Embryonic facial prominence (tissue), 1 donor: ENCODE measurements at regions not wholly inside any gene's neighbourhood (a gene's known extent, or its start where the extent isn't known, plus 50 kb on each side); places are given as distances from the start of the nearest gene placed in this dataset.

ENCODE experiments used
- DNase-seq: peaks from one replicate; pipeline ENCODE4 v3.0.0-alpha.2; 2016; ENCODE audit errors: extremely low spot score

DNA sequence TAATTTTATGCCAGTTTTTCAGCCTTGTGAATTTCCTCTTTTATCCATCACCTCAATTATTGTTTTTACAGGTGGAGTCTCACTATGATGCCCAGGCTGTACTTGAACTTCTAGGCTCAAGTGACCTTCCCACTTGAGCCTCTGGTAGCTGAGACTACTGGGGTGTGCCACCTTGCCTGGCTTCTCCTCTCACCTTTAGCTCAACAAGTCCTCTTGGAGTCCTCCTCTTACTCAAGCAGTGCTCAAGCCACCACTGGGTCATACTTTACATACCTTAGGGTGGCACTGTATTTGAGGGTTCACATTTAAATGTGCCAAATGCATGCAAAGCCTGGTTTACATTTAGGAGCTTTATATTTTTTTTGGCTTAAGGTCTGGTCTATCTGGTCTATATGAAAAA, 350.1 kb upstream of the MCTP2 start:
- no peak for DNase-seq

DNA sequence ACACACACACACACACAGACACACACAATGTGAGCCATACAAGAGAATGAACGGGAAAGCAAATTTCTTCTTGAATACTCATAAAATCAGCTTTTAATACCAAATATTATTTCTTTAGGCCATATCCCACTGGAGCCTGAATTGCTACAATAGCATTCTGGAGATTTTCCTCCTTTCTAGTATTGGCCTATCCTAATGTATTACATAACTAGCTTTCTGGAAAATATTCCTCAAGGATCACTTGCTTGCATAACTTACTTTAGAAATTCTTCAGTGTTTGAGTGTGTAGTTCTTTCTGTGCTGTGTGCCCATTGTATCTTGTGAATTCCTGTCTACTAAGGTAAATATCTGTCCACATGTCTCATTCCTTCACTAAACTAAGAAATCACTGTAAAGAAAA, 351.0 kb upstream of the MCTP2 start:
- DNase-seq: no peak

DNA sequence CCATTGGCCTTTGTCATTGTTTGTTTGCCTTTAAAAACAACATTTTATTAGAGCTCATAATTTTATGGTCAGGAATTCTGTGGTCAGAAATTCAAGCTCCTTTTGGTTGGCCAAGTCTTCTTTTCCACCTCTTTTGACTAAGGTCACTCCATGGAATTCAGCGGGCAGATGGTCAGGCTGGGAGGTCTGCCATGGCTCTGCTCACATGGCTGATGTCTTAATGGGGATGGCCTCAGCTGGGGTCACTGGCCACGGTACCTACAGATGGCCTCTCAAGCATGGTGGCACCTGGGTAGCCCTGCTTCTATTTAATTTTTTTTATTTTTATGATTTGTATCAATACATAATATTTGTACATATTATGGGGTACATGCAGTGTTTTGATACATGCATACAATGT, 360.8 kb upstream of the MCTP2 start:
- DNase-seq: no peak

DNA sequence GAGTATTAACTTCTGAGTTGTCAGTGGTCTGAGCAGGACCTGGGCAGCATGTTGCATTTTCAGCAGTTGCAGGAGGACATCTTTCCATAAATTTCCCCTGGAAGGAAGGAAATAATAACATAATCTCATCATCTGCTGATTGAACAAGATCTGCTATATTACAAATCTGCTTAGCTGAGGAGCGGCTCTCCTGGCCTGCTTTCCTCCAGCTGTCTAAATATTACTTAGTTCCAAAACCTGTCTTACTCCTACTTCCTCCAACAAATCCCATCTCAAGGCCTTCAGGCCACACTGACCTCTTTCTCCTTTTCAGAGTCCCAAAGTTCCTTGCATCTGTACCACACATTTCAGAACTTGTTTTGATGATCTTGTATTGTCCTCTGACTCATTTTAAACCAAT, 364.4 kb upstream of the MCTP2 start:
- DNase-seq: no peak

DNA sequence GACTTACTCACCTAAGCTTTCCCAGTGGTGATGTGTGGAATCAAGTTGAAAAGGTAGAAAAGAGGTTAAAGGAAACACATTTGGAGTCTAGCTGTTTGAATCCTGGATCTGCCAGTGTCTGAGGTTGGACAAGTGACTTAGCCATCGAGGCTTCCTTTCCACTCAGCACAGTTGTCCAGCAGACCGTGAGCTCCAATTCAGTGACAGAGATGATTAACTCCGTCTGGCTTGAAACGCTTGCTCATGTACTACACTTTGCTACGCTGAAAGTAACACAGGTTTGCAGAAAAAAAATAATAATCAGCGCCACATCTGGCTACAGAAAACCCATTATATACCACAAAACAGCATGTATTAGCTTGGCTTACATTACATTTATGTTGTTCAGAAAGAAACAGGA, 364.9 kb upstream of the MCTP2 start:
- no peak for DNase-seq

DNA sequence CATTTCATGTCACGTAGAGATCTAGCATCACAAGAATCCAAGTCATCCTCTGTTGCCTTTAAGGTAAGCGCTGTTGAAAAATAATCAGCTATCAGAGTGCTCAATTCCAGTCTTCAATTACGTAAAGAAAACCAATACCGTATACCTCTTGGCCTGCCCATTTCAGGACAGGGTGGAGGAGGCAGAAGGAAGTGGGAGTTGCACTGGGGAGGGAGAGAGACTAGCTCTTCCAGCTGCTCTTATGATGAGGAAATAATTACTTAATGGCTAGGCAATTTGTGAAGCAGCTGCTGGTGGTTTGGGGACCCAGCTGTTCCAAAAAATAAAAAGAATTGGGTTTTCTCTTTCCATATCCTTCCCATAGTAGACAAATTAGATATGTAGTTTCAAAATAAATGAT, 365.8 kb upstream of the MCTP2 start:
- DNase-seq: no peak

DNA sequence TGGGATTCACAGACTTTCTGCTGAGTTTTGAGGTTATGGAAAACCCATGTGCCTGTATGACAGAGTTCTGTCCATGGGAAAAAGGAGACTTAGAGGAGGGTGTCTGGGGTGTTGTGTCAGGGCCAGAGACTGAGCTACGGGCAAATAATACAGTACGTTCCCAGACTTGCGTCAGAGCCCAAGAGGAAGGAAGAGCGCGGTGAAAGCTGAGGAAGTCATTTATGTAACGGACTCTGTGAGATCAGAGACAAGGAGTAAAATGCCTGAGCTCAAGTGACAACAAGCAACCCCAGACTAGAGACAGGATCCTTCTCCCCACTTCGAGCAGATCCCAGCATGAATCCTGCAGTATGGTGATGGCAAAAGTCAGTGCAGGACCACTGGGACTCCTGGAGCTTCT, 368.6 kb upstream of the MCTP2 start:
- no peak for DNase-seq

DNA sequence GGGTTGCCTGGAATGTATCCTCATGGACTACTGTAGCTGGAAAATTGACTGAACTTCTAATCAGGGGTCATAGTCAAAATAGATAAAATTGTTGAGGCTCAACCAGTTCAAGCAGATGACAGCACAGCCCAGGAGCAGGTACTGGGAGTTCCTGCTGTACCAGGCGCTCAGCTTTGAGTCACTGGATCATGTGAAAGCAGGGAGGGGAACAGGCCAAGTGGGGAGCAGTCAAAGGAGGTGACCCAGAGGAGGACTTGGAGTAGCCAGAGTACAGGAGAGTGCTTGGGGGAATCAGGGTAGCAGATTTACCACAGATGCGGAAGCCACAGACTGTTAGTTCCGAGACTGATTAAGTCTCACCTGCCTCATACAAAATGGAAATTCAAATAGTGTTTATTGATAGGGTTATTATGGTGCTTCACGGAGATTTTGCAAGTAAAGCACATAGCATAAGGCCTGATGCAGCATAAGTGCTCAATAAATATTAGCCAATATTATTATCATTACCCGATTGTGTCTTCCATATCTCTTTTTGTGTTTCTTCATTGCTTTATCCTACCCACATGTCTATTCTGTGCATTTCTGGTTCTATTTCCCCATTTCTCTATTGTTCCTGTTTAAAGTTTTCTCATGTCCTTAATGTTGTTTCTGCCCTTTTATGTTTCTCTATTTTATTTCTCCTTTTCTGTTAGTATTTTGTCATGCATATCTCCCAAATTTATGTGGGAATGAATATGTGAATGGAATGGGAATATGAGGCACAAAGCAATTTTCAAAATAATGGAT, 369.2 kb upstream of the MCTP2 start:
- DNase-seq: no peak

DNA sequence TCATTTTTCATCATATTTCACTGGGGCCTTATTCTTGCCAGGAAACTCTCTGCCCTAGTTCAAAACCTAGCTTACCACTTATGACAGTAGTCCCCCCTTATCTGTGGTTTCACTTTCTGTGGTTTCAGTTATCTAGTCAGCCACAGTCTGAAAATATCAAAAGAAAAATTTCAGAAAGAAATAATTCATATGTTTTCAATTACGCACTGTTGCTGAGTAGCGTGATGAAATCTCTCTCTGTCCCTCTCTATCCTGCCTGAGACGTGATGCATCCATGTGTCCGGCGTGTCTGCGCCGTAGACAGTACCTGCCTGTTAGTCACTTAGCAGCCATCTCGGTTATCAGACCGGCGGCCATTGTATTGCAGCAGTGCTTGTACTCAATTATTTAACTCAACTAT, 369.9 kb upstream of the MCTP2 start:
- DNase-seq: no peak

DNA sequence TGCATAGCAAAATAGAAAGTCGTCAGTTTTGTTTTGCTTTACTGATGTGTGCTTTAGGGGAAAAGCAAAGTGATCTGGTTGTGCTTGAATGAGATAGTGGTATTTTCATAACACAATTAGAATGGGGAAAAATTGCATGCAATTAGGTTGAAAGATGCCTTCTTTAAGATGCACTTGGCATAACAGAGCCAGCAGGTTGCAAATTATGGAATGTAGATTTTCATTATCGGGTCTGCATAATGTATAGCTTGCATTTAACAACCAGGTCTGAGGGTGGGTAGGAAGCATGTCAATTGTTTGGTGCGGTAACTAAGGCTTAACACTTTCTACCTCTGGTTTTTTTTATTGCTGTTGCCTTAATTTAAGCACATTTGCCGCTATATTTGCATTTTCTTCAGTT, 370.7 kb upstream of the MCTP2 start:
- no peak for DNase-seq

DNA sequence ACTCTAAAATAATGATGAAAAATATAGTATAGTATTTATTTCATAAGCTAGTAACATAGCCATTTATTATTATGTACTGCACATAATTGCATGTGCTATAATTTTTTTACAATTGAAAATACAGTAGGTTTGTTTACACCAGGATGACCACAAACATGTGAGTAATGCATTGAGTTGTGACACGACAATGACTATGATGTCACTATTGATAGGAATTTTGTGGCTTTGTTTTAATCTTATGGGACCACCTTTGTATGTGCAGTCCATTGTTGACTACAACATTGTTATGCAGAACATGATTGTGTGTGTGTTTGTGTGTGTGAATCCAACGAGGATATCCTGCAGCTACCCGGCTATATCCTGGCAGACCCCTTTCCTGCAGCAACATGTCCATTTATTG, 372.2 kb upstream of the MCTP2 start:
- no peak for DNase-seq

DNA sequence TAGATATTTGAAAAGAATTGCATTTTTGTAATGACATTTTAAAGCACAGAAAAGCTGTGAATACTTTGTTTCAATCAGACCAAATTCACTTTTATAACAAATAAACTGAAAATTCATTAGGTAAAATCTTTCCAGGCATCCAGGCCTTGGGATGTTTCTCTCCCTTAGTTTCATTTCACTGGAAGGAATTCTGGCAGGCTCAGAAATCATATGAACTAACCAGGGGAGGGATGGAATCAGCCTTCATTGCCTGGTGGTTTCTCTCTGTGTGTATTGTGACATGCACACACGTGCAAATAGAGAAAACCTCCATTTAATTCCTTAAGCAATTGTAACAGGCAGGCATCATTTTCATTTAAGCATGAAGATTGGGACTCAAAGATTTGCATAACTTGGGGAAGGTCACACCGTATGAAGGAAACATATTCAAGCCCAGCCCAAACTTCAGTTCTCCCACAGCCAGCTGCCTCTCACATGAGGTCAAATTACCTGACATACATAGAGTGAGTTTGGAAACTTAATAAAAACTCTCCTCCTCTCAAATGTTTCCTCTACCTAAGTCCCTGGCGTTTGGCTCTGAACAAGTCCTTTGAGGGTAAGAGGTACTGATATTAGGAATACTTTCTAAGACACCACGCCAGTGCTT, 376.1 kb upstream of the MCTP2 start:
- DNase-seq: no peak

DNA sequence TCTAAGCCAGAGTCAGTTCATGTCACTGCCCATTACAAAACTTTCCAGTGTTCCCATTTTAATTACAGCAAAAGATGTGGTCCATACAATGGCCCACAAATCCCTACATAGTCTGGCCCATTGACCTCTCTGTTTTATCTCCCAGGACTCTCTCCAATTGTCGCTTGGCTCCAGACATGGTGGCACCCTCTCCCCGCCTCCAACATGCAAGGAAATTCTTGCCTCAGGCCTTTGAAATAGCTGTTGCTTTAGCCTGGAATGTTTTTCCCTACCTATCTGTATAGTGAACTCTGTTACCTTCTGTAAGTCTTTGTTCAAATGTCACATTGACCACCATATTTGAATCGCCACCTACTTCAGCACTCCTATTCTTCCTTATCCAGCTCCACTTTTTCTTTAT, 377.3 kb upstream of the MCTP2 start:
- DNase-seq: no peak

DNA sequence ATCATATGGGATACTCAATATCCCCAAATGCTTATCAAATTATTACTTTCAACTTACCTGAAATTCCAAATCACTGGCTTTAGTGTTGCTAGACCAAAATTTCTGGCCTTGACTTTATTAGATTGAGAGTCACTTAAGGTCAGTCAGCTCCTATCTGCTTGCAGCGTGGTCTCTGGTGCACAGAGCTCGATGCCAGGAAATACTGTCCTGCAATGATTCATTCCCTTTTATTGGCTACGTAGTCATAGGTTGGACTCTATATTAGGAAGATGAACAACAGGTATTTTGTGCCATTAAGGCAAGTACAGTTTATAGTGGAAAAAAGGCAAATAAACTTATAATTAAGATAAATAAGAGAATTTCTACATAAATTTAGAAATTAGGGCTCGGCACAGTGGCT, 378.6 kb upstream of the MCTP2 start:
- no peak for DNase-seq

DNA sequence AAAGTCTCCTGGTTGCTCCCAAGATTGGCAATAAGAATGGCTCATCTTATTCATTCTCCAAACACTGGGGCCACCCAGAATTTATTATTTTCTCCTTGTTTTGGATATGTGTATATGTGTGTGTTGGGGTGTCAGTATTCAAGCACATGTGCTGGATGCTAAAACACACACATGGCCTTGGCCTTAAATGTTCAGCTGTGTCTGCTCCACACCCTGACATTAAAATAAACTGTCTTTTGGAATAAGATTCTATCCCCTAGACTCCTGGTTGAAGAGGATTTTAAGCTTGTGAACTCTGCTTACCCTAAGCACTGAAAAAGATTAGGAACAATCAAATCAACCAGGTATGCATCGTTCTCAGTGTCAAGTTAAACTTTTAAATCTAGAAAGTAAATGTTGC, 382.9 kb upstream of the MCTP2 start:
- no peak for DNase-seq

DNA sequence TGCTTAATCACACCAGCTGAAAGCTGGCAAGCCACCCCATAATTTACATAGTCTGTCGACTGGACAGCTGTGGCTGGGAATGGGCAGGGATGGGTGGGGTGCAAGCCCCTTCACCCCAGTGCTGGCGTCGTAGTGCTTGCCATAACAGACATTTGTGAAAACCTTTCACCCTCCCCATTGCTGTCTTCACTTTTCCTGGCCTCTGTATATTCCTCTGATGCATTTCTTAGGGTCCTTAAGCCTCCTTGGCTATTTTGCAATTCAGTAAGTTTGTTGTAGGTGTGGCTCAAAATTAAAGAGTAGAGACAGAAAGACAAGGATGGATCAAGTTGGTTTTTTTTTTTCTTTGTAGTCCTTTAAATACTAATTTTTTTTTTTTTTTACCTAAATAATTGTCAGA, 383.3 kb upstream of the MCTP2 start:
- no peak for DNase-seq

DNA sequence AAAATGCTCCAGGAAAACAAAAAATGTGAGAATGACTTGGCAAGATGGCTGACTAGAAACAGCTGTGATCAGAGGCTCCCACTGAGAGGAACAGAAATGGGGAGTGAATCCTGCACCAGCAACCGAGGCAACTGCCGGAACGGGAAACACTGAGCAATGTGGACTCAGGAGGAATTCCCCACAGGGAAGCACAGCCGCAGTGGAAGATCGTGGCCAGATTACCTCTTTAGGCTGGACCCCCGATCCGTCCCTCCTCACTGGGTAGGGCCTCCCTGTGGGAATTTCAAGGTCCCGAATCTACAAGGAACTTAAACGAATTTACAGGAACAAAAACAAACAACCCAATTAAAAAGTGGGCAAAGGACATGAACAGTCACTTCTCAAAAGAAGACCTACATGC, 385.2 kb upstream of the MCTP2 start:
- no peak for DNase-seq

DNA sequence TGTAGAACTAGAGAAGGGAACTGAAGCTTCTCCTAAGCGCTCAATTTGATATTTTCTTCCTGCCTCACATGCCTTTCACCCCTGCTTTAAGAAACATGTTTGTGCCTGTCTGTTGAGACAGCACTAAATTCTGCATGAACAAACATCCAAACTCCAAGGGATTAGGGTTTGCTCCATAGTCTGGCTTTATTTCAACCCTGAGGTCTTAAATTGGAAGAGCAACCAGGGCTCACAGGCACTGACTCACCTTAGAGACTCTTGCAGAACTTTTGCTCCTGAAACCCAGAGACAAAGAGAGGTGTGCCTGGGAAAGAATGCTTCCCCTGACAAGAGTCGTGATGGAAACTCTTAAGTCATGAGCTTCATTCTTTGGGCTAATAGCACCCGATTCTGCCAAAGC, 393.9 kb upstream of the MCTP2 start:
- DNase-seq: no peak

DNA sequence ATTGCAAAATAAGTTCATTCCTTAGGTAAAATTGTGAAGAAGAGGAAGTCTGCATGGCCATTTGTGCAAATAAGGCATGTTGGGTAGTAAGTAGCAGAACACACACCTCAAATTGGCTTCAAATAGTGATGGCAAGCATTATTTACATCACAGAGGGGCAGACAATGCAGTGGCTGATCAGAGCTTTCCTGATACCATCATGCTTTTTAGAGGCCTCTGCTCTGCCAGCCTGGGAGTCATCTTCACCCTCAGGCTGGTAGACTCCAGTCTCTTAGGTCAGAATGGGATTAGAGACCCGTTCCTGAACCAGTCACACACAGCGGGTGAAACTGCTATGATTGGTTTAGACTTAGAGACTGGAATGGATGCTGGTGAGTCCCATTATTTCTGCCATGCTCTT, 396.0 kb upstream of the MCTP2 start:
- no peak for DNase-seq

DNA sequence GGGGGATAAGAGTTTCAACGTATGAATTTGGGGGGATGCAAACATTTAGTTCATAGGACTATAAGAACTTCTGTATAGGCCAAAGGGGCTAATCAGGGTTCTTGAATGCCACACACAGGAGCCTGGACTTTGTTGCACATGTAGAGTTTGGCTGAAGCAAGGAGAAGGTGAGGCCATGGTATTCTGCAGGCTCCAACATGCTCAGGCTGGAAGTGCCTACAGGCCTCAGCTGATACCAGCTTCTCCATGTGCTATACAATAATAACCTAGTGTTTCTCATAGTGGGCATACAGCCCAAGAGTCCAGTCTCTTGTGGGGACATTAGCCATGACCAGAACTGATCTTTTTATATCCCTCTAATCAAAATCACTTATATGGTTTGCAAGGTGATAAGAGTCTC, 399.7 kb upstream of the MCTP2 start:
- DNase-seq: no peak

DNA sequence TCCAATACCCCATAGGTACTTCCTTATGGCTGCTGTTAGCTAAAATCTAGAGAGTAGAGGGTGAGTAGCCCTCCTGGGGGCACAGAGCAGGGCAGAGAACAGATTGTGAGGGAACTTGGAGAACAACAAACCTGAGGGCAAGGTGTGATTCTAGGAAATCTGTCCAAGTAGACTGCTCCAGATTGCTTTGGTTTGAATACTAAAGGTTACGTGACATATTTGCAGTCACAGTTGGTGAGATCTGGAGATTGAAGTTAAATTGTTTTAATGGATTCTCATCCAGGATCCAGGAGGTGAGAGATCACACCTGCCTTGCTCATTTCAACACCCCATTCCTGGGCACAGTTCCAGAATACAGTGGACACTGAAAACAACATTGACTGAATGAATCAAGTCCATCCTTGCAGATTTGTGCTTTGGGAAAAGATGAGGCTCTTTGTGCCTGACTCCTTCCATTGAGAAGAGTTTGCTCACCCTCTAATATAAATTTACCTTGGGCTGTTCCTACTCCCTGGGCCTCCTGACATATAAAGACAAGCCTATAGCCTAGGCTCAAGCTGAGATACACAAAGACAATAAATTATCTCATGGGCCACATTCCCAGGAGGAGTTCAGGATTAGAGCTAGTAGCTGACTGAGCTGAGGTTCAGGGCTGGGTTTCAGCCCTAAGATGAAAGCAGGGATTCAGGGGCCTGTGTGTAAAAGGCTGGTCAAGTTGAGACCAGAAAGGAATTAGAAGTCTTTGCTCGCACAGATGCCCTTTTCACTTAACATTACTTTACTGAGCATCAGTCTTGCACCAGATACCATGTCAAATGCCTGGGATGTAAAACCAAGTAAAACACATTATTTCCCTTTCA, 400.9 kb upstream of the MCTP2 start:
- no peak for DNase-seq

DNA sequence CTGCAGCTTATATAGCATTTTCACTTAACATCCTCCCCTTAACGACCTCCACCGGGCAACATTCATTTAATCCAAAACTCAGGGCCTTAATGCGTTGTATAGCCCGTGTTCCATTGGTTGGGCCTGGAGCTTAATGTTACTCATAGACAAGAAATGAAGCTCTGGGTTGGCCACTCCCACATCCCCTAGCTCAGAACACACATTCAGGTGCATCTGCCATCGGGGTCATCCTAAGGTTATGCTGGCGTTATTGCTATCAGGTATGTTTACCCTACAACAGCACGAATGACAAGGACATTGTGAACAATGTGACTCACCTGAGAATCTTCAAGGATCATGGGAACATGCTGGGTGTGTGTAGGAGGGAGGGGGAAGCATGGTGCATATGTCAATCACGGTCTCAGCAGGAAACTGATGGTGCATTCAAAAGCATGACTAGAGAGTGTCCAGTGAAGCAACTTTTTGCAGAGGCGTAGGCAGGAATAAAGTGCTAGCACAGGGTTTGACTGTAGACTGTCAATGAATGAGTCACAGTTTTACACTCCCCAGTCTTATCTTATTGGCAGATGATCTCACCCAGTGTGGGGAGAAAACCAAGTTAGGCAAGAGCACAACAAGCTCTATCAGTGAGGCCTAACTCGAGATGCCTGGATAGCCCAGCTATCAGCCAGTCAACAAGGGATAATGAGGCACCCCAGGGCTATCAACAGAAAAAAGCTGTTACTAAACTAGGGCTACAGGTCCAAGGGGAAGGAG, 402.1 kb upstream of the MCTP2 start:
- no peak for DNase-seq
